Right lobe of liver (tissue), 4 donors: ENCODE measurements at regions not wholly inside any gene's neighbourhood (a gene's known extent, or its start where the extent isn't known, plus 50 kb on each side); places are given as distances from the start of the nearest gene placed in this dataset.

Source experiments
- POLR2A ChIP-seq: fragments of 450-650 bp; IDR thresholded peaks from one replicate; pipeline ENCODE4 v1.6.1; 2017; ENCODE audit warnings: antibody characterized with exemption, mild to moderate bottlenecking
- TF ChIP-seq, protein P1 (sequence below), 4 donors: fragments of 200-600 bp in 3 of 4; fragments of 450-650 bp in 1 of 4; IDR thresholded peaks; one replicate each; pipeline versions ENCODE4 v1.5.1 to v1.8.0; 2016 to 2022; ENCODE audit warnings: antibody characterized with exemption in 4 of 4, mild to moderate bottlenecking in 2 of 4
- donor health status: DM: no; HTN: no; CAD: no.
- donor health status: DM: no; HTN: no; CAD: no.
- donor health status: DM: no; HTN: yes; CAD: no.

DNA sequence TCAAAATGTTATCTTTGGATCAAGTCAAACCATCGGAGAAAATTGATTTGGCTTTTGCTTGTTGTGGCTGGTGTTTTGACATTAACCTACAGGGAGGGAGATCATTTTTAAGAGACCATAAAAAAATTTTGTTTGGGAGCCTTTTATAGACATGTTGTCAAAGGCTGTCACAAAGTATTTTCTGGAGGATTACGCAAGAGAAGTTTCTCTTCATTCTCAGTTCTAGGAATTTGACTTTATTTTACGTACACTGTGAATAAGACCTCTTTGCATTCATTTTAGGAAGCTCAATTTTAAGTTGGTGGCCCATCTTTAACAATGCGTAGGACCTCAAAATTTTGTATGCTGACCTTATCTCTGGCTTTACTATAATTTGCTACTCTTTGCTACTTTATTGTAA lies 50.2 kb upstream of the SLC44A1 start:
- TF ChIP-seq, protein P1, sequence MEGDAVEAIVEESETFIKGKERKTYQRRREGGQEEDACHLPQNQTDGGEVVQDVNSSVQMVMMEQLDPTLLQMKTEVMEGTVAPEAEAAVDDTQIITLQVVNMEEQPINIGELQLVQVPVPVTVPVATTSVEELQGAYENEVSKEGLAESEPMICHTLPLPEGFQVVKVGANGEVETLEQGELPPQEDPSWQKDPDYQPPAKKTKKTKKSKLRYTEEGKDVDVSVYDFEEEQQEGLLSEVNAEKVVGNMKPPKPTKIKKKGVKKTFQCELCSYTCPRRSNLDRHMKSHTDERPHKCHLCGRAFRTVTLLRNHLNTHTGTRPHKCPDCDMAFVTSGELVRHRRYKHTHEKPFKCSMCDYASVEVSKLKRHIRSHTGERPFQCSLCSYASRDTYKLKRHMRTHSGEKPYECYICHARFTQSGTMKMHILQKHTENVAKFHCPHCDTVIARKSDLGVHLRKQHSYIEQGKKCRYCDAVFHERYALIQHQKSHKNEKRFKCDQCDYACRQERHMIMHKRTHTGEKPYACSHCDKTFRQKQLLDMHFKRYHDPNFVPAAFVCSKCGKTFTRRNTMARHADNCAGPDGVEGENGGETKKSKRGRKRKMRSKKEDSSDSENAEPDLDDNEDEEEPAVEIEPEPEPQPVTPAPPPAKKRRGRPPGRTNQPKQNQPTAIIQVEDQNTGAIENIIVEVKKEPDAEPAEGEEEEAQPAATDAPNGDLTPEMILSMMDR (IDR thresholded peaks at IDR 0.05) = no peak
- no peak for TF ChIP-seq POLR2A
